Left ventricle myocardium inferior (tissue), 1 donor: ENCODE measurements at regions not wholly inside any gene's neighbourhood (a gene's known extent, or its start where the extent isn't known, plus 50 kb on each side); places are given as distances from the start of the nearest gene placed in this dataset.

ENCODE experiments used
- DNase-seq: peaks from one replicate; pipeline ENCODE4 v3.0.0-alpha.2; 2020
- H3K27ac ChIP-seq: fragments of 200-600 bp; replicated peaks from 2 replicates; pipeline ENCODE4 v1.8.0; 2021
- H3K27me3 ChIP-seq: fragments of 200-600 bp; 2 replicates; pipeline ENCODE4 v1.8.0; 2021; ENCODE audit warnings: low read depth
- H3K36me3 ChIP-seq: fragments of 200-600 bp; 2 replicates; pipeline ENCODE4 v1.8.0; 2021
- H3K4me1 ChIP-seq: fragments of 200-600 bp; 2 replicates; pipeline ENCODE4 v1.8.0; 2021
- H3K4me3 ChIP-seq: fragments of 200-600 bp; 2 replicates; pipeline ENCODE4 v1.8.0; 2021; ENCODE audit warnings: mild to moderate bottlenecking, moderate library complexity
- H3K9me3 ChIP-seq: fragments of 200-600 bp; replicated peaks from 2 replicates; pipeline ENCODE4 v1.8.0; 2021
- intact Hi-C: fragments of 100-400 bp; cut with micrococcal nuclease; formaldehyde crosslinking; loops from one replicate; pipeline ENCODE4 v1.11.0; 2022
- TF ChIP-seq, protein P1 (sequence below): fragments of 200-600 bp; IDR thresholded peaks from 2 replicates; pipeline ENCODE4 v1.8.0; 2021; ENCODE audit warnings: antibody characterized with exemption, mild to moderate bottlenecking, borderline replicate concordance
- donor health status: DM: no; HTN: yes; CAD: no; lungs with severe emphysema.

DNA sequence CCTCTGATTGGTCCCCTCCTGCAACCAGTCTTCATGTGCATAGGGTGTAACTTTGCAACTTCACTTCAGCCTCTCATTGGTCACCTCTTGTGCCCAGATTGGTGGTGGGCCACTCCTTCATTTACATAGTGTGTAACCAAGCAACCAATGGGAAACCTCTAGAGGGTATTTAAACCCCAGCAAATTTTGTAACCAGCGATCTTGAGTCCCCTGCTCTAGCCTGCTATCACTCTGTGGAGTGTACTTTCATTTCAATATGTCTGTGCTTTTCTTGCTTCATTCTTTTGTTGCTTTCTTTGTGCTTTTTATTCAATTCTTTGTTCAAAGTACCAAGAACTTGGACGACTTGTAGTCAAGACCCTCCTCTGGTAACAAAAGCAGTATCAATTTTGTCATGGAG lies 1336.9 kb upstream of the SPRY2 start:
- Histone ChIP-seq H3K27me3 (no peaks in the 10 kb centered on the region), H3K4me1 (no peaks in the 10 kb centered on the region), H3K9me3 (peaks cover 33% of the 10 kb centered on the region), H3K27ac (no peak overlapping the region), H3K36me3 (no peaks in the 10 kb centered on the region), H3K4me3 (no peak overlapping the region)
- intact Hi-C loops = no loop called here
- DNase-seq = no peak
- TF ChIP-seq, protein P1, sequence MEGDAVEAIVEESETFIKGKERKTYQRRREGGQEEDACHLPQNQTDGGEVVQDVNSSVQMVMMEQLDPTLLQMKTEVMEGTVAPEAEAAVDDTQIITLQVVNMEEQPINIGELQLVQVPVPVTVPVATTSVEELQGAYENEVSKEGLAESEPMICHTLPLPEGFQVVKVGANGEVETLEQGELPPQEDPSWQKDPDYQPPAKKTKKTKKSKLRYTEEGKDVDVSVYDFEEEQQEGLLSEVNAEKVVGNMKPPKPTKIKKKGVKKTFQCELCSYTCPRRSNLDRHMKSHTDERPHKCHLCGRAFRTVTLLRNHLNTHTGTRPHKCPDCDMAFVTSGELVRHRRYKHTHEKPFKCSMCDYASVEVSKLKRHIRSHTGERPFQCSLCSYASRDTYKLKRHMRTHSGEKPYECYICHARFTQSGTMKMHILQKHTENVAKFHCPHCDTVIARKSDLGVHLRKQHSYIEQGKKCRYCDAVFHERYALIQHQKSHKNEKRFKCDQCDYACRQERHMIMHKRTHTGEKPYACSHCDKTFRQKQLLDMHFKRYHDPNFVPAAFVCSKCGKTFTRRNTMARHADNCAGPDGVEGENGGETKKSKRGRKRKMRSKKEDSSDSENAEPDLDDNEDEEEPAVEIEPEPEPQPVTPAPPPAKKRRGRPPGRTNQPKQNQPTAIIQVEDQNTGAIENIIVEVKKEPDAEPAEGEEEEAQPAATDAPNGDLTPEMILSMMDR = no peak

DNA sequence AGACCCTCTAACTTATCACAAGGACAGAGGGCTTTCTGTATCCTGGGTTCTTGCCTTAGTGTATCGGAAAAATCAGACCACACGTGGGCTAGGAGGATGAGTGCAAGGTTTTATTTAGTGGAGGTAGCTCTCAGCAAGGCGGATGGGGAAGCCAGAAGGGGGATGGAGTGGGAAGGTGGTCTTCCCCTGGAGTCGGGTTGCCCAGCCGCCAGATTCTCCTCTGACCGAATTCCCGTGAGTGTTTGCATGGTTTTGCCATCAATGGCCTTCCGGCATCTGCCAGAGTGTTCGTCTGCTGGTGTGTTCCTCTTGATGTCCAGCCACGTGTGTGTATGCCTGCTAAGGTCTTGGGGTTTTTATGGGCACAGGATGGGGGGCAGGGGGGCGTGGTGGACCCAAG lies 1335.1 kb upstream of the SPRY2 start:
- Histone ChIP-seq H3K36me3 (no peaks in the 10 kb centered on the region), H3K27me3 (no peaks in the 10 kb centered on the region), H3K27ac (no peak overlapping the region), H3K9me3 (peaks cover 33% of the 10 kb centered on the region), H3K4me3 (no peak overlapping the region), H3K4me1 (no peaks in the 10 kb centered on the region)
- intact Hi-C loops = no loop called here
- no peak for DNase-seq
- TF ChIP-seq, protein P1 = no peak

DNA sequence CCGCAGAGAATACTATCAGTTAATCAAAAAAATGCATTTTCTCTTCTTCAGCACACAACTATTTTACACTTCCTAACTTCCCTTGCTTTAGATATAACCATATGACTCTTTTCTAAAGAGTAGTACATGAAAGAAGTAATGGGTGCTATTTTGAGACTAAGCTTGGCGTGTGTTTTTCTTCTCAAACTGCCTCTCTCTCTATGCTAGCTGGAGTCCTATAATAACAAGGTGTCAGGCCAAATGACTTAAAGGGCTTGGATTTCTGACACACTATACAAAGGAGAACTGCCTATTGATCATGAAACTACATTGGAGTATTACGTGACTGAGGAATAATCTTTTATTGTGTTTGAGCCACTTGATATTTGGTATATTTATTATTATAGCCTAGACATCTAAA lies 1330.1 kb upstream of the SPRY2 start:
- no peaks in the 10 kb centered on the region for H3K27me3 ChIP-seq
- TF ChIP-seq, protein P1 = no peak
- H3K4me1 ChIP-seq = no peaks in the 10 kb centered on the region
- no peaks in the 10 kb centered on the region for H3K9me3 ChIP-seq
- intact Hi-C loops = no loop called here
- DNase-seq = no peak
- no peak overlapping the region for H3K4me3 ChIP-seq
- no peak overlapping the region for H3K27ac ChIP-seq
- H3K36me3 ChIP-seq = no peaks in the 10 kb centered on the region

DNA sequence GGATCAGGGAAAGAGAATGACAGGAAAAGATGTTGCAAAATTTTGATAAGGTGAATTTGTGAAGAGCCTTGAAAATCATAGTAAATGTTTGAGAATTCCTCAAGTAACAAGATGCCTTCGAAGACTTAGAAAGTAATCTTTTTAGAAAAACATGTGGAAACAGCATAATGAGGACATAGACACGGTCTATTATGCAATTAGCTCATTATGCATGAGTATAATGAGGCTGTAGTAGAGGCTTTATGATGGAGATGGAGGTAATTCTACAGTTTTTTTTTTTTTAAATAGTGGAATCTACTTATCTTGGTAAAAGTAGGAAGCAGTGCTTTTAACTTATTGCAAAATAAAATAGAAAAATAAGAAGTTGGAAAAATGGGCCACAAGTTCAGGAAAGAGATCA lies 1329.1 kb upstream of the SPRY2 start:
- TF ChIP-seq, protein P1 = no peak
- no peak overlapping the region for H3K4me3 ChIP-seq
- no peak for DNase-seq
- no peaks in the 10 kb centered on the region for H3K27me3 ChIP-seq
- intact Hi-C loops = no loop called here
- no peaks in the 10 kb centered on the region for H3K4me1 ChIP-seq
- H3K9me3 ChIP-seq = no peaks in the 10 kb centered on the region
- no peaks in the 10 kb centered on the region for H3K36me3 ChIP-seq
- no peak overlapping the region for H3K27ac ChIP-seq

DNA sequence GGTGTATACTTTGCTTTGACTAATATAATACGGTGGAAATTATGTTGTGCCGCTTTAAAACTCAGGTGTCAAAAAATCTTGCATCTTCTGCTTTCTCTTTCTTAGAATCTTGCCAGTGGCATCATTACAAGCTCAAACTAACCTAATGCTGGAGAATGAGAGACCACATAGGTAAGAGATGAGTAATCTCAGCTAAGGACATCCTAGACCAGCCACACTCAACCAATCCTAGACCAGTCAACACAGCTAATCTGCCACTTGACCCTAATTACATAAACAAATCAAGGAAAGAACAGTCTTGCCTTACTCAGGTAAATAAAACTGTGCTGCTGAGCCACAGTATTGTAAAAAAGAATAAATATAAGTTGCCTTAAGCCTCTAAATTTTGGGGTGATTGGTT lies 1323.9 kb upstream of the SPRY2 start:
- Histone ChIP-seq H3K27ac (no peak overlapping the region), H3K27me3 (no peaks in the 10 kb centered on the region), H3K4me1 (no peaks in the 10 kb centered on the region), H3K9me3 (no peaks in the 10 kb centered on the region), H3K4me3 (no peak overlapping the region), H3K36me3 (no peaks in the 10 kb centered on the region)
- no peak for DNase-seq
- TF ChIP-seq, protein P1 = no peak
- intact Hi-C loops = no loop called here

DNA sequence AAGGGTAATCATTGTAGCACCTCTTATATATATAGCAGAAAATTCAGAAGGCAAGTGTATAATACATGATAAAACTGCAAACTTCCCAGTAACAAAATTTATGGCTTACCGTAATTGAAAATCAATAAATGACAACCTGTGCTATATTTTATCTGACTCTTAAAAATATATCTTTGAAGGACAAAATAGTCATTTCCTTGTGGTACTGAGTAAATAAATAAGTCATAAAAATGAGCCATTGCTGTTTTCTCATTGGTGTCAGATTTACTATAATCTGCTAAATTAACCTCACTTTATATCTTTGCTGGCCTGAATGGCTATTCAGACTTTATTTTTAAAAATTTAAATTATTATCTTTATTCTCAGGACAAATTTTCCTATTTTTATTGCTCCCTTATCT lies 1319.1 kb upstream of the SPRY2 start:
- Histone ChIP-seq H3K27me3 (no peaks in the 10 kb centered on the region), H3K36me3 (no peaks in the 10 kb centered on the region), H3K9me3 (peaks cover 16% of the 10 kb centered on the region), H3K4me3 (no peak overlapping the region), H3K4me1 (no peaks in the 10 kb centered on the region), H3K27ac (no peak overlapping the region)
- intact Hi-C loops = no loop called here
- DNase-seq = no peak
- TF ChIP-seq, protein P1 = no peak
